Adrenal gland (tissue), 5 donors: ENCODE measurements at regions not wholly inside any gene's neighbourhood (a gene's known extent, or its start where the extent isn't known, plus 50 kb on each side); places are given as distances from the start of the nearest gene placed in this dataset.

Experiments used
- CTCF ChIP-seq, 6 experiments: fragments of 450-650 bp in 4 of 6; fragments of 200-600 bp in 2 of 6; sonication (generic) in 1 of 6; IDR thresholded peaks; 1 replicate in 5 of 6; 2 replicates in 1 of 6; pipeline versions ENCODE4 v1.5.1 to v1.8.0; 2016 to 2021; ENCODE audit warnings: antibody characterized with exemption in 6 of 6, mild to moderate bottlenecking in 2 of 6, moderate library complexity in 1 of 6
- POLR2A ChIP-seq, 2 donors: fragments of 450-650 bp; IDR thresholded peaks; one replicate each; pipeline ENCODE4 v1.6.1; 2017; ENCODE audit warnings: antibody characterized with exemption in 2 of 2, mild to moderate bottlenecking in 2 of 2, moderate library complexity in 1 of 2
- donor health status: DM: no; HTN: no; CAD: no.

GRCh38 chr5:88653471-88653870, 229.5 kb downstream of the MEF2C start:
- TF ChIP-seq CTCF (IDR thresholded peaks at IDR 0.05) (no peak), POLR2A (IDR thresholded peaks at IDR 0.05) (no peak)
